Smooth muscle cell (in vitro differentiated cells): ENCODE measurements at regions not wholly inside any gene's neighbourhood (a gene's known extent, or its start where the extent isn't known, plus 50 kb on each side); places are given as distances from the start of the nearest gene placed in this dataset.

ENCODE experiments used
- DNase-seq: peaks from one replicate; lab custom pipeline; 2025; ENCODE audit not compliant: unreplicated experiment; lab: John Stamatoyannopoulos, UW
- H2AFZ ChIP-seq: fragments of 200-600 bp; sonication (generic); 2 replicates; pipeline ENCODE4 v1.6.0; 2016; ENCODE audit warnings: antibody characterized with exemption, low read depth, mild to moderate bottlenecking
- H3F3A ChIP-seq: fragments of 200-600 bp; sonication (generic); 2 replicates; pipeline ENCODE4 v1.6.0; 2017; ENCODE audit warnings: antibody characterized with exemption, low read depth
- H3K27ac ChIP-seq: fragments of 200-600 bp; sonication (generic); 2 replicates; pipeline ENCODE4 v1.5.1; 2016; ENCODE audit warnings: low read depth, mild to moderate bottlenecking
- H3K27me3 ChIP-seq: fragments of 200-600 bp; sonication (generic); 2 replicates; pipeline ENCODE4 v1.6.1; 2016; ENCODE audit warnings: low read depth, mild to moderate bottlenecking
- H3K36me3 ChIP-seq: fragments of 200-600 bp; sonication (generic); 2 replicates; pipeline ENCODE4 v1.5.1; 2016; ENCODE audit warnings: low read depth
- H3K4me1 ChIP-seq: fragments of 200-600 bp; sonication (generic); 2 replicates; pipeline ENCODE4 v1.5.1; 2016; ENCODE audit warnings: low read depth
- H3K4me2 ChIP-seq: fragments of 200-600 bp; sonication (generic); 2 replicates; pipeline ENCODE4 v1.6.0; 2016; ENCODE audit warnings: mild to moderate bottlenecking
- H3K4me3 ChIP-seq: fragments of 200-600 bp; sonication (generic); 2 replicates; pipeline ENCODE4 v1.5.1; 2016; ENCODE audit warnings: mild to moderate bottlenecking
- H3K79me2 ChIP-seq: fragments of 200-600 bp; sonication (generic); 2 replicates; pipeline ENCODE4 v1.6.0; 2016; ENCODE audit warnings: low read depth, mild to moderate bottlenecking
- H3K9ac ChIP-seq: fragments of 200-600 bp; sonication (generic); 2 replicates; pipeline ENCODE4 v1.6.0; 2016; ENCODE audit warnings: low read depth
- H3K9me3 ChIP-seq: fragments of 200-600 bp; sonication (generic); replicated peaks from 2 replicates; pipeline ENCODE4 v1.5.1; 2016; ENCODE audit warnings: low read depth
- H4K20me1 ChIP-seq: fragments of 200-600 bp; sonication (generic); 2 replicates; pipeline ENCODE4 v1.6.0; 2016; ENCODE audit warnings: low read depth
- WGBS: methylation state at CpG from one replicate; pipeline ENCODE4 v1.1.7; 2016; ENCODE audit warnings: low lambda C conversion rate; 5-methylcytosine and 5-hydroxymethylcytosine counted together
- TF ChIP-seq, protein P1 (sequence below): fragments of 200-600 bp; sonication (generic); IDR thresholded peaks from 2 replicates; pipeline ENCODE4 v1.5.1; 2017; ENCODE audit warnings: borderline replicate concordance, mild to moderate bottlenecking, antibody characterized with exemption; ENCODE audit not compliant: insufficient read depth, poor library complexity, severe bottlenecking

- Histone ChIP-seq H4K20me1 (no peaks in the 10 kb centered on the region), H2AFZ (no peak overlapping the region), H3K4me3 (no peak overlapping the region), H3K27ac (peak overlapping the region; percentile 29), H3K27me3 (no peaks in the 10 kb centered on the region), H3K4me2 (no peak overlapping the region), H3K9me3 (no peaks in the 10 kb centered on the region), H3K9ac (no peak overlapping the region), H3K4me1 (no peaks in the 10 kb centered on the region), H3F3A (no peaks in the 10 kb centered on the region), H3K36me3 (no peaks in the 10 kb centered on the region), H3K79me2 (no peaks in the 10 kb centered on the region)
- no peak for DNase-seq
- 82% methylated on average over 3 of the region's 3 CpGs for WGBS
- TF ChIP-seq, protein P1, sequence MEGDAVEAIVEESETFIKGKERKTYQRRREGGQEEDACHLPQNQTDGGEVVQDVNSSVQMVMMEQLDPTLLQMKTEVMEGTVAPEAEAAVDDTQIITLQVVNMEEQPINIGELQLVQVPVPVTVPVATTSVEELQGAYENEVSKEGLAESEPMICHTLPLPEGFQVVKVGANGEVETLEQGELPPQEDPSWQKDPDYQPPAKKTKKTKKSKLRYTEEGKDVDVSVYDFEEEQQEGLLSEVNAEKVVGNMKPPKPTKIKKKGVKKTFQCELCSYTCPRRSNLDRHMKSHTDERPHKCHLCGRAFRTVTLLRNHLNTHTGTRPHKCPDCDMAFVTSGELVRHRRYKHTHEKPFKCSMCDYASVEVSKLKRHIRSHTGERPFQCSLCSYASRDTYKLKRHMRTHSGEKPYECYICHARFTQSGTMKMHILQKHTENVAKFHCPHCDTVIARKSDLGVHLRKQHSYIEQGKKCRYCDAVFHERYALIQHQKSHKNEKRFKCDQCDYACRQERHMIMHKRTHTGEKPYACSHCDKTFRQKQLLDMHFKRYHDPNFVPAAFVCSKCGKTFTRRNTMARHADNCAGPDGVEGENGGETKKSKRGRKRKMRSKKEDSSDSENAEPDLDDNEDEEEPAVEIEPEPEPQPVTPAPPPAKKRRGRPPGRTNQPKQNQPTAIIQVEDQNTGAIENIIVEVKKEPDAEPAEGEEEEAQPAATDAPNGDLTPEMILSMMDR = no peak
These were observed 188.7 kb upstream of the MRPS30 start for GRCh38 chr5:44619875-44620610.

- Histone ChIP-seq H4K20me1 (no peaks in the 10 kb centered on the region), H3K9me3 (no peaks in the 10 kb centered on the region), H3K4me2 (no peak overlapping the region), H3F3A (no peaks in the 10 kb centered on the region), H3K4me1 (no peaks in the 10 kb centered on the region), H3K36me3 (no peaks in the 10 kb centered on the region), H3K27me3 (no peaks in the 10 kb centered on the region), H3K4me3 (no peak overlapping the region), H3K9ac (no peak overlapping the region), H3K79me2 (no peaks in the 10 kb centered on the region), H3K27ac (no peak overlapping the region), H2AFZ (no peak overlapping the region)
- WGBS = 97% methylated on average over 2 of the region's 2 CpGs
- DNase-seq = no peak
- TF ChIP-seq, protein P1 = no peak
These were observed 193.9 kb upstream of the MRPS30 start for GRCh38 chr5:44614845-44615244.

GRCh38 chr5:44613936-44614335 lies 194.8 kb upstream of the MRPS30 start:
- WGBS = 88% methylated on average over 1 of the region's 1 CpG
- Histone ChIP-seq H3K36me3 (no peaks in the 10 kb centered on the region), H3K4me2 (no peak overlapping the region), H4K20me1 (no peaks in the 10 kb centered on the region), H2AFZ (no peak overlapping the region), H3K9ac (no peak overlapping the region), H3F3A (no peaks in the 10 kb centered on the region), H3K79me2 (no peaks in the 10 kb centered on the region), H3K27ac (no peak overlapping the region), H3K27me3 (no peaks in the 10 kb centered on the region), H3K4me1 (no peaks in the 10 kb centered on the region), H3K9me3 (no peaks in the 10 kb centered on the region), H3K4me3 (no peak overlapping the region)
- DNase-seq = no peak
- TF ChIP-seq, protein P1 = no peak

DNA sequence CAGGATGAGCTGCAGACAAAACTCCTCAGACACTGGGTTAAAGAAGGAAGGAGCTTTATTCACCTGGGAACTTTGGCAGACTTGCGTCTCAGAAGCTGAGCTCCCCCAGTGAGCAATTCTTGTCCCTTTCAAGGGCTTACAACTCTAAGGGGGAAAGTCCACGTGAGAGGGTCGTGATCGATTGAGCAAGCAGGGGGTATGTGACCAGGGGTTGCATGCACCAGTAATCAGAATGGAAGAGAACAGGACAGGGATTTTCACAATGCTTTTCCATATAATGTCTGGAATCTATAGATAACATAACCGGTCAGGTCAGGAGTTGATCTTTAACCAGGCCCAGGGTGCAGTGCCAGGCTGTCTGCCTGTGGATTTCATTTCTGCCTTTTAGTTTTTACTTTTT lies 202.8 kb upstream of the MRPS30 start:
- no peaks in the 10 kb centered on the region for H3F3A ChIP-seq
- no peaks in the 10 kb centered on the region for H3K4me1 ChIP-seq
- no peak overlapping the region for H2AFZ ChIP-seq
- H3K4me2 ChIP-seq = no peak overlapping the region
- no peaks in the 10 kb centered on the region for H4K20me1 ChIP-seq
- no peak overlapping the region for H3K9ac ChIP-seq
- no peaks in the 10 kb centered on the region for H3K27me3 ChIP-seq
- H3K36me3 ChIP-seq = no peaks in the 10 kb centered on the region
- DNase-seq = no peak
- TF ChIP-seq, protein P1 = no peak
- no peaks in the 10 kb centered on the region for H3K79me2 ChIP-seq
- no peak overlapping the region for H3K27ac ChIP-seq
- 95% methylated on average over 5 of the region's 5 CpGs for WGBS
- no peaks in the 10 kb centered on the region for H3K9me3 ChIP-seq
- no peak overlapping the region for H3K4me3 ChIP-seq
